Endothelial cell of umbilical vein (primary cell): ENCODE measurements at regions not wholly inside any gene's neighbourhood (a gene's known extent, or its start where the extent isn't known, plus 50 kb on each side); places are given as distances from the start of the nearest gene placed in this dataset.

ENCODE experiments used
- CTCF ChIP-seq, 2 donors: IDR thresholded peaks; 1 replicate in 1 of 2; 2 replicates in 1 of 2; pipeline ENCODE4 v1.5.1; 2011; ENCODE audit warnings: low read length in 2 of 2, mild to moderate bottlenecking in 2 of 2, moderate library complexity in 2 of 2, control low read depth in 1 of 2, inconsistent platforms in 1 of 2, low read depth in 1 of 2; ENCODE audit not compliant: insufficient read depth in 1 of 2; ENCODE audit errors: extremely low read depth in 1 of 2
- FOS ChIP-seq: IDR thresholded peaks from 2 replicates; pipeline ENCODE4 v1.6.1; 2011; ENCODE audit warnings: mild to moderate bottlenecking, low read length, moderate library complexity, borderline replicate concordance; ENCODE audit not compliant: insufficient read depth
- JUN ChIP-seq: IDR thresholded peaks from 2 replicates; pipeline ENCODE4 v1.6.1; 2011; ENCODE audit warnings: borderline replicate concordance, low read depth; ENCODE audit not compliant: insufficient read length, insufficient read depth

- TF ChIP-seq JUN = no peak
- TF ChIP-seq CTCF (IDR thresholded peaks at IDR 0.05; ENCODE audit: extremely low read depth in 1 of 2, insufficient read depth in 1 of 2, low read depth in 1 of 2, low read length in 2 of 2) = no peak
- TF ChIP-seq FOS = no peak
These were observed 263.6 kb upstream of the TSHZ3 start for GRCh38 chr19:31612873-31613272.
